NCI-H2081 treated with DMSO at 0.1 percent for 48 hours (cell line): ENCODE measurements at regions not wholly inside any gene's neighbourhood (a gene's known extent, or its start where the extent isn't known, plus 50 kb on each side); places are given as distances from the start of the nearest gene placed in this dataset.

Experiments used
- DNase-seq: peaks from one replicate; lab custom pipeline; 2025; lab: John Stamatoyannopoulos, UW

GRCh38 chr6:88238901-88239300, 72.8 kb upstream of the CNR1 start:
- no peak for DNase-seq

- DNase-seq = no peak
These were observed 71.9 kb upstream of the CNR1 start for GRCh38 chr6:88238065-88238464.

GRCh38 chr6:88236612-88237360, 70.6 kb upstream of the CNR1 start:
- DNase-seq = no peak

- DNase-seq = no peak
These were observed 66.6 kb upstream of the CNR1 start for GRCh38 chr6:88232753-88233152.

GRCh38 chr6:88223298-88223697, 57.2 kb upstream of the CNR1 start:
- DNase-seq = no peak

GRCh38 chr6:88220493-88220892, 54.3 kb upstream of the CNR1 start:
- no peak for DNase-seq

- no peak for DNase-seq
These were observed 50.0 kb upstream of the CNR1 start for GRCh38 chr6:88216182-88216581.
